Neuronal stem cell (in vitro differentiated cells): ENCODE measurements at regions not wholly inside any gene's neighbourhood (a gene's known extent, or its start where the extent isn't known, plus 50 kb on each side); places are given as distances from the start of the nearest gene placed in this dataset.

Experiments
- DNase-seq: peaks from one replicate; pipeline ENCODE4 v3.0.0-alpha.2; 2013; ENCODE audit warnings: low spot score
- H2AFZ ChIP-seq: one replicate; pipeline ENCODE4 v1.6.1; 2013; ENCODE audit warnings: mild to moderate bottlenecking, low read length, inconsistent platforms
- H2AK5ac ChIP-seq: 2 replicates; pipeline ENCODE4 v1.6.1; 2013; ENCODE audit warnings: low read depth, mild to moderate bottlenecking, inconsistent platforms, low read length, moderate library complexity, mixed read lengths
- H2BK120ac ChIP-seq: 2 replicates; pipeline ENCODE4 v1.6.1; 2013; ENCODE audit warnings: low read depth, mild to moderate bottlenecking, inconsistent platforms, low read length, moderate library complexity, mixed read lengths
- H2BK12ac ChIP-seq: one replicate; pipeline ENCODE4 v1.6.1; 2013; ENCODE audit warnings: low read length, inconsistent platforms
- H2BK15ac ChIP-seq: 2 replicates; pipeline ENCODE4 v1.6.1; 2013; ENCODE audit warnings: mild to moderate bottlenecking, low read length, inconsistent platforms, mixed read lengths
- H2BK5ac ChIP-seq: one replicate; pipeline ENCODE4 v1.6.1; 2013; ENCODE audit warnings: inconsistent platforms, mild to moderate bottlenecking, low read length, moderate library complexity
- H3K14ac ChIP-seq: one replicate; pipeline ENCODE4 v1.6.1; 2013; ENCODE audit warnings: low read length, inconsistent platforms
- H3K18ac ChIP-seq: 2 replicates; pipeline ENCODE4 v1.6.1; 2013; ENCODE audit warnings: low read length, inconsistent platforms
- H3K23ac ChIP-seq: 2 replicates; pipeline ENCODE4 v1.6.1; 2013; ENCODE audit warnings: low read depth, mild to moderate bottlenecking, mixed read lengths, low read length, inconsistent platforms; ENCODE audit not compliant: poor library complexity
- H3K27ac ChIP-seq: replicated peaks from 3 replicates; pipeline ENCODE4 v1.5.1; 2013; ENCODE audit warnings: low read length, inconsistent platforms
- H3K27me3 ChIP-seq, 3 experiments: 2 replicates each; pipeline ENCODE4 v1.6.1; 2013; ENCODE audit warnings: low read length in 3 of 3, mild to moderate bottlenecking in 2 of 3, inconsistent platforms in 1 of 3, low read depth in 1 of 3, mixed read lengths in 1 of 3, moderate library complexity in 1 of 3; ENCODE audit not compliant: control insufficient read depth in 3 of 3, insufficient read depth in 3 of 3
- H3K36me3 ChIP-seq, 2 donors: replicated peaks in 1 of 2; 2 replicates each; pipeline ENCODE4 v1.6.1; 2013; ENCODE audit warnings: low read length in 2 of 2; ENCODE audit not compliant: control insufficient read depth in 2 of 2, insufficient read depth in 2 of 2
- H3K4ac ChIP-seq: 2 replicates; pipeline ENCODE4 v1.6.1; 2013; ENCODE audit warnings: inconsistent platforms, mild to moderate bottlenecking, low read length, moderate library complexity
- H3K4me1 ChIP-seq, 2 donors: 1 replicate in 1 of 2; 2 replicates in 1 of 2; pipeline ENCODE4 v1.6.1; 2013; ENCODE audit warnings: low read length in 2 of 2, low read depth in 1 of 2; ENCODE audit not compliant: control insufficient read depth in 2 of 2, insufficient read depth in 1 of 2
- H3K4me2 ChIP-seq: one replicate; pipeline ENCODE4 v1.6.1; 2013; ENCODE audit warnings: mild to moderate bottlenecking, low read length, inconsistent platforms; ENCODE audit not compliant: insufficient read depth, poor library complexity, severe bottlenecking
- H3K4me3 ChIP-seq, 2 donors: 2 replicates each; pipeline ENCODE4 v1.5.1; 2013; ENCODE audit warnings: low read length in 2 of 2, mild to moderate bottlenecking in 2 of 2, inconsistent platforms in 1 of 2, moderate library complexity in 1 of 2
- H3K79me1 ChIP-seq: one replicate; pipeline ENCODE4 v1.6.1; 2013; ENCODE audit warnings: low read depth, mild to moderate bottlenecking, inconsistent platforms, low read length, moderate library complexity
- H3K9ac ChIP-seq: one replicate; pipeline ENCODE4 v1.6.1; 2013; ENCODE audit warnings: mild to moderate bottlenecking, low read depth, low read length, inconsistent platforms; ENCODE audit not compliant: poor library complexity
- H3K9me3 ChIP-seq, 2 donors: replicated peaks in 1 of 2; 2 replicates each; pipeline versions ENCODE3 to v1.6.1; 2013; ENCODE audit warnings: low read length in 2 of 2, mild to moderate bottlenecking in 2 of 2, inconsistent platforms in 1 of 2, low read depth in 1 of 2, mixed read lengths in 1 of 2, moderate library complexity in 1 of 2; ENCODE audit not compliant: control insufficient read depth in 2 of 2, insufficient read depth in 1 of 2
- H4K8ac ChIP-seq: one replicate; pipeline ENCODE4 v1.6.1; 2013; ENCODE audit warnings: low read depth, mild to moderate bottlenecking, inconsistent platforms, low read length, moderate library complexity
- H4K91ac ChIP-seq: one replicate; pipeline ENCODE4 v1.6.1; 2013; ENCODE audit warnings: low read length, low read depth, mild to moderate bottlenecking, inconsistent platforms; ENCODE audit not compliant: poor library complexity
- WGBS, 2 donors: extraction: QIAGEN DNeasy Blood & Tissue Kit; methylation state at CpG; one replicate each; pipeline ENCODE4 v1.1.7; 2013; ENCODE audit warnings: missing lambda C conversion rate in 2 of 2, mixed read lengths in 1 of 2; ENCODE audit not compliant: insufficient read length in 2 of 2, insufficient replicate concordance in 1 of 2; ENCODE audit errors: extremely low coverage in 2 of 2; 5-methylcytosine and 5-hydroxymethylcytosine counted together

GRCh38 chr4:111921714-111922113, 223.5 kb upstream of the FAM241A start:
- Histone ChIP-seq H3K27ac (no peak overlapping the region), H3K18ac (no peak overlapping the region), H2AK5ac (no peak overlapping the region), H2AFZ (no peak overlapping the region), H3K4ac (no peak overlapping the region), H3K14ac (no peak overlapping the region), H3K36me3 (no peaks in the 10 kb centered on the region), H2BK5ac (no peak overlapping the region), H4K91ac (no peak overlapping the region), H3K4me1 (no peaks in the 10 kb centered on the region), H3K9ac (no peak overlapping the region), H3K79me1 (no peaks in the 10 kb centered on the region), H2BK12ac (no peak overlapping the region), H3K23ac (no peak overlapping the region), H3K27me3 (no peaks in the 10 kb centered on the region), H3K4me2 (no peak overlapping the region), H3K9me3 (no peaks in the 10 kb centered on the region), H2BK120ac (no peak overlapping the region), H2BK15ac (no peak overlapping the region), H4K8ac (no peak overlapping the region), H3K4me3 (no peak overlapping the region)
- WGBS, 2 donors, result no CpG with 5 or more reads among the region's 3 CpGs
- DNase-seq, result no peak

DNA sequence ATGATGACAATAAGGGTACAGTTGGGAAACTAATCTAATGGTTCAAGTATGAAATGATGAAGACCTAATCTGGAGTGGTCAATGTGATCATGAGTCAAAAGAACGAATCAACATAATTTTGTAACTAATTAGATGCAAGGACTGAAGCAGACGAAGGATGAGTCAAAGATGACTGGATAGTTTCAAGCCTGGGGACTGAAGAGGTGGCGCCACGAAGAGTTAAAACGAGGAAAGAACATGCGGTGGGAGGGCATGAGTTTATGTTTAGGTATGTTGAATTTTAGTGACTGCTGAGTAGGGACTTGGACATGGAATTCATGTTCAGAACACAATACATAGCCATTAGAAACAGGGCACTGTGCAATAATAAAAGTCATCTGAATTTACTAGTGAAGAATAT, 221.5 kb upstream of the FAM241A start:
- Histone ChIP-seq H2BK12ac (no peak overlapping the region), H3K14ac (no peak overlapping the region), H2AK5ac (no peak overlapping the region), H3K4ac (no peak overlapping the region), H3K23ac (no peak overlapping the region), H2BK5ac (no peak overlapping the region), H3K9me3 (no peaks in the 10 kb centered on the region), H3K36me3 (no peaks in the 10 kb centered on the region), H3K4me2 (no peak overlapping the region), H2AFZ (no peak overlapping the region), H2BK15ac (no peak overlapping the region), H4K91ac (no peak overlapping the region), H3K4me3 (no peak overlapping the region), H3K27ac (no peak overlapping the region), H3K18ac (no peak overlapping the region), H3K4me1 (no peaks in the 10 kb centered on the region), H2BK120ac (no peak overlapping the region), H3K79me1 (no peaks in the 10 kb centered on the region), H3K27me3 (no peaks in the 10 kb centered on the region), H4K8ac (no peak overlapping the region), H3K9ac (no peak overlapping the region)
- no peak for DNase-seq
- 100% methylated on average over 2 of the region's 6 CpGs; no CpG with 5 or more reads in 1 of the 2 donors for WGBS, 2 donors

GRCh38 chr4:111924696-111925095, 220.6 kb upstream of the FAM241A start:
- no peak overlapping the region for H3K27ac ChIP-seq
- WGBS, 2 donors, result no CpG with 5 or more reads among the region's 1 CpG
- H3K4me1 ChIP-seq, result no peaks in the 10 kb centered on the region
- no peak overlapping the region for H2AFZ ChIP-seq
- no peaks in the 10 kb centered on the region for H3K9me3 ChIP-seq
- H3K79me1 ChIP-seq, result no peaks in the 10 kb centered on the region
- DNase-seq, result no peak
- H3K36me3 ChIP-seq, result no peaks in the 10 kb centered on the region
- H2BK5ac ChIP-seq, result no peak overlapping the region
- no peak overlapping the region for H2BK120ac ChIP-seq
- no peak overlapping the region for H2BK12ac ChIP-seq
- H3K23ac ChIP-seq, result no peak overlapping the region
- no peak overlapping the region for H2BK15ac ChIP-seq
- no peak overlapping the region for H4K8ac ChIP-seq
- H4K91ac ChIP-seq, result no peak overlapping the region
- no peak overlapping the region for H3K18ac ChIP-seq
- H3K4me2 ChIP-seq, result no peak overlapping the region
- no peak overlapping the region for H2AK5ac ChIP-seq
- H3K9ac ChIP-seq, result no peak overlapping the region
- H3K14ac ChIP-seq, result no peak overlapping the region
- H3K27me3 ChIP-seq, result no peaks in the 10 kb centered on the region
- no peak overlapping the region for H3K4me3 ChIP-seq
- no peak overlapping the region for H3K4ac ChIP-seq

GRCh38 chr4:111930659-111931058, 214.6 kb upstream of the FAM241A start:
- WGBS, 2 donors, result no CpG with 5 or more reads among the region's 2 CpGs
- H2BK15ac ChIP-seq, result no peak overlapping the region
- no peak overlapping the region for H3K4me3 ChIP-seq
- no peak overlapping the region for H3K4ac ChIP-seq
- H3K27me3 ChIP-seq, result no peaks in the 10 kb centered on the region
- no peak overlapping the region for H2BK120ac ChIP-seq
- no peak overlapping the region for H2BK12ac ChIP-seq
- H4K8ac ChIP-seq, result no peak overlapping the region
- H3K4me2 ChIP-seq, result no peak overlapping the region
- H3K36me3 ChIP-seq, result no peaks in the 10 kb centered on the region
- H3K18ac ChIP-seq, result no peak overlapping the region
- no peaks in the 10 kb centered on the region for H3K79me1 ChIP-seq
- H3K23ac ChIP-seq, result no peak overlapping the region
- no peak for DNase-seq
- H2BK5ac ChIP-seq, result no peak overlapping the region
- no peak overlapping the region for H2AFZ ChIP-seq
- H4K91ac ChIP-seq, result no peak overlapping the region
- no peaks in the 10 kb centered on the region for H3K4me1 ChIP-seq
- H3K9ac ChIP-seq, result no peak overlapping the region
- no peak overlapping the region for H3K14ac ChIP-seq
- no peaks in the 10 kb centered on the region for H3K9me3 ChIP-seq
- no peak overlapping the region for H3K27ac ChIP-seq
- no peak overlapping the region for H2AK5ac ChIP-seq
